Cerebellar nuclear complex (tissue), 1 donor: ENCODE measurements at regions not wholly inside any gene's neighbourhood (a gene's known extent, or its start where the extent isn't known, plus 50 kb on each side); places are given as distances from the start of the nearest gene placed in this dataset.

Experiments
- DNase-seq, 2 experiments: peaks; one replicate each; lab custom pipeline; 2025; lab: John Stamatoyannopoulos, UW

GRCh38 chr11:19519912-19520641, 192.6 kb upstream of the NAV2 start:
- no peak for DNase-seq

GRCh38 chr11:19519353-19519752, 193.3 kb upstream of the NAV2 start:
- no peak for DNase-seq

GRCh38 chr11:19513253-19513652, 199.4 kb upstream of the NAV2 start:
- DNase-seq, result no peak

- DNase-seq, result no peak
Observed at GRCh38 chr11:19512618-19513017, 200.0 kb upstream of the NAV2 start.

- DNase-seq, result no peak
Observed at GRCh38 chr11:19511413-19512183, 201.0 kb upstream of the NAV2 start.

- no peak for DNase-seq
Observed at GRCh38 chr11:19511066-19511412, 201.6 kb upstream of the NAV2 start.

- DNase-seq, result no peak
Observed at GRCh38 chr11:19510468-19510867, 202.2 kb upstream of the NAV2 start.

GRCh38 chr11:19509215-19509614, 203.4 kb upstream of the NAV2 start:
- DNase-seq, result no peak

GRCh38 chr11:19508165-19508564, 204.5 kb upstream of the NAV2 start:
- no peak for DNase-seq

GRCh38 chr11:19506816-19507486, 205.7 kb upstream of the NAV2 start:
- no peak for DNase-seq

- no peak for DNase-seq
Observed at GRCh38 chr11:19502691-19503253, 209.9 kb upstream of the NAV2 start.

- DNase-seq, result no peak
Observed at GRCh38 chr11:19501631-19502030, 211.0 kb upstream of the NAV2 start.

- DNase-seq, result no peak
Observed at GRCh38 chr11:19499999-19500398, 212.6 kb upstream of the NAV2 start.

- no peak for DNase-seq
Observed at GRCh38 chr11:19499026-19499669, 213.5 kb upstream of the NAV2 start.

GRCh38 chr11:19493446-19494213, 219.0 kb upstream of the NAV2 start:
- DNase-seq, result no peak

- DNase-seq, result no peak
Observed at GRCh38 chr11:19482319-19483100, 230.1 kb upstream of the NAV2 start.

GRCh38 chr11:19480540-19480939, 232.1 kb upstream of the NAV2 start:
- no peak for DNase-seq

GRCh38 chr11:19478891-19479290, 233.7 kb upstream of the NAV2 start:
- DNase-seq, result no peak

GRCh38 chr11:19474954-19475721, 234.4 kb upstream of the E2F8 start:
- DNase-seq, result no peak

GRCh38 chr11:19474211-19474610, 233.5 kb upstream of the E2F8 start:
- no peak for DNase-seq
